DMS153 treated with DMSO at 0.1 percent for 48 hours (cell line): ENCODE measurements at regions not wholly inside any gene's neighbourhood (a gene's known extent, or its start where the extent isn't known, plus 50 kb on each side); places are given as distances from the start of the nearest gene placed in this dataset.
"Not testable (repeated sequence)": the region's sequence is repeated elsewhere in the genome, so short reads cannot be mapped to it uniquely, and the experiment has no call there.

Experiments used
- DNase-seq: peaks from one replicate; lab custom pipeline; 2025; ENCODE audit not compliant: unreplicated experiment; lab: John Stamatoyannopoulos, UW

DNA sequence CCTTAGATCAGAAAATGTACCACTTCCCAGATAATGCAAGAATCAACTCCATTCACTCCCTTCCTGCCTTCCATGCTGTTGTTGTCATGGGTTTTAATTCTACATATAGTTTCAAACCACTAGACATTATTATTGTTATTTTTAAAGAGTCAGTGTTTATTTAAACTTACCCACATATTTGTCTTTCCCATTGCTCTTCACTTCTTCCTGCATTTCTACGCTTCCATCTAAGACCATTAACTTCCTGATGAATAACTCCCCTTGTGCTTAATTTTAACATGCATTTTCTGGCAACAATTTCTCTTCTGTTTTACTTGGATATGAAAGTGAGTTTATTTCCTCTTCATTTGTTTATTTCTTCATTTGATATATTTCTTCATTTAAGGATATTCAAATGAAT, 127.1 kb upstream of the FHIT start:
- DNase-seq, result no peak

DNA sequence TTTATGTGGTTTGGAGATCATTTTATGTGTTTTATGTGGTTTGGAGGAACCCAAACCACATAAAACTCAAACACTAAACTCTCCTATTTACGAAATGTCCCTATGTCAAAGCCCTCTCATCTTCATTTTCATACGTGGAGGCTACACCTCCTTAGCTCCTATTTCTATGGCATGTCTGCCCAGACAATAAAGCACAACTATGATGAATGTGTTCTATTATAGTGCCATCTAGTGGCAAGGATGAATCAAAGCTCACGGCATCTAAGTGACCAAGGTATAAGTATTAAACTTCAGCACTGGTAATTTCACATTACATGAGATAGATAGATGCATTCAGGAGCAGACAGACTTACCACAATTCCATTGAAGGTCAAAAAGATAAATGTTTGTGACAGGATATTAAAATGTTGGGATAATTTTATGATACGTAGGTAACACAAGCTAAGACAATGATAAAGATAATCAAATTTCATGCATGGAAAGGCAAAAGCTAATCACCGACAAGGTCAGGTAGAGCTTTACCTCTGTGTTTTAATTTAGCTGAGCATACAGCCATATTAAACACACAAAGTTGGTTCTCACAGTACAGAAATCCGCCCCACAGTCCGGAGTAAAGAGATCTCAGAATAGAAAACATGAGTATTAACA, 130.6 kb upstream of the FHIT start:
- DNase-seq, result no peak

DNA sequence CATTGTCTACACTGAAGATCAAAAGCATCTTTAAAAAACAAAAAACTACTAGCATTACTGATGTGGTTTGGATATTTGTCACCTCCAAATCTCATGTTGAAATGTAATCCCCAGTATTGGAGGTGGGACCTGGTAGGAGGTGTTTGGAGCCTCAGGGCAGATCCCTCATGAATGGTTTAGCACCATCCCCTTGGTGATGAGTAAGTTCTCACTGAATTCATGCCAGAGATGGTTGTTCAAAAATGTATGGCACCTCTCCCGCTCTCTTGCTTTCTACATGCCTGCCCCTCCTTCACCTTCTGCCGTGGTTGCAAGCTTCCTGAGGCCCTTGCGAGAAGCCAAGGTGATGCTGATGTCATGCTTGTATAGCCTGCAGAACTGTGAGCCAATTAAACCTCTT, 136.6 kb upstream of the FHIT start:
- no peak for DNase-seq

DNA sequence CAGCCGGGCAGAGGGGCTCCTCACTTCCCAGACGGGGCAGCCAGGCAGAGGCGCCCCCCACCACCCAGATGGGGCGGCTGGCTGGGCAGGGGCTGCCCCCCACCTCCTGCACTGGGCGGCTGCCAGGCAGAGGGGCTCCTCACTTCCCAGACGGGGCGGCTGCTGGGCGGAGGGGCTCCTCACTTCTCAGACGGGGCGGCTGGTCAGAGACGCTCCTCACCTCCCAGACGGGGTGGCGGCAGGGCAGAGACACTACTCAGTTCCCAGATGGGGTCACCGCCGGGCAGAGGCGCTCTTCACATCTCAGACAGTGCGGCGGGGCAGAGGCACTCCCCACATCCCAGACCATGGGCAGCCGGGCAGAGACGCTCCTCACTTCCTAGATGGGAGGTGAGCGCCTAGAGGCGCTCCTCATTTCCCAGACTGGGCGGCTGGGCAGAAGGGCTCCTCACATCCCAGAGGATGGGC, 142.3 kb upstream of the FHIT start:
- not testable (repeated sequence) for DNase-seq

- no peak for DNase-seq
These were observed 150.1 kb upstream of the FHIT start for GRCh38 chr3:61401359-61401758.

- no peak for DNase-seq
These were observed 154.0 kb upstream of the PTPRG start for GRCh38 chr3:61407397-61407796.

GRCh38 chr3:61409638-61410037, 151.7 kb upstream of the PTPRG start:
- no peak for DNase-seq

DNA sequence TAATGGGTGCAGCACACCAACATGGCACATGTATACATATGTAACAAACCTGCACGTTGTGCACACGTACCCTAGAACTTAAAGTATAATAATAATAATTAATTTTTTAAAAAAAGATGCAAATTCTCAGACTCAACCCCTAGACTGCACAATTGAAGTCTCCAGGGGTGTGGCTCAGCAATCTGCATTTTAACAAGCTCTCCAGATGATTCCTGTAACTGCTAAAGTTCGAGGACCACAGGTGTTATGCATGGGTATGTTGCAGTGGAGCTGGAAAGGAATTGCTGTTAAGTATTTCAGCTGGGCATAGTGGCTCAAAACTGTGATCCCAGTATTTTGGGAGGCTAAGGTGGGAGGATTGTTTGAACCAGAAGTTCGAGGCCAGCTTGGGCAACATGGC, 151.0 kb upstream of the PTPRG start:
- DNase-seq, result not testable (repeated sequence)

- DNase-seq, result no peak
These were observed 150.2 kb upstream of the PTPRG start for GRCh38 chr3:61411009-61411662.

- DNase-seq, result no peak
These were observed 146.9 kb upstream of the PTPRG start for GRCh38 chr3:61414456-61414855.

DNA sequence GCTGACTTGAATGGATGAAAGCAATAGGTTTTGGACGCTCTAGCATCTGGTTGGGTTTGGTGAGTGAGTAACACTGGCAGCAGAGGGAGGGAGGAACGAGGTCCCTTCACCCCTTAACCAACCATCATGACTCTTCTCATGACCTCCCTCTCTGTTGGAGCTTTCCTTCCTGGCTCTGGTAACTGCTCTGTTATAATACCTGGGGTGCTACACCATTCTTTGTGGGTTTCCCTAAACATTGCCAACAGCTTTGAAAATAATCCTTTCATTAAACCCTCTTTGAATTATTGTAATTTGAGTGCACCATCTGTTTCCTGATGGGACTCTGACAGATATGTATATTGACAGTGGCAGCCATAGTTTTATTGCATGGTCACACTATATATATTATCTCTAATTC, 146.2 kb upstream of the PTPRG start:
- no peak for DNase-seq

DNA sequence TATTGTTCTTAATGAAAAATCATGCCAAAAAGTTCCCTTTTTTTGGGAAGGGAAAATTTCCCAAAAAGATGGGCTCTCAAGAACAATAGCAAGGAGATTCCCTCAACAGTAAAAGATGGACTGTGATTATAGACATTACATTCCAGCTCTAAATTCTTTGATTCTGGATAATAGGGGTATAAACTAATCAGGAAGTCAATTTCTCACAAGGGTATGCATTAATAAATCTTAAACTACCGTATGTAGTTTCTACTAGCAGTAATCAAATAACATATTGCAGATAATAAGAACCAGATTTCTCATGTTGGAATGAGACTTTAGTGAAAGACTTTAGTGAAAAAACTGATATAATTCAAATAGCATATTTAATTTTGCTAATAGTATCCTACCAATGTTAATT, 144.8 kb upstream of the PTPRG start:
- no peak for DNase-seq

DNA sequence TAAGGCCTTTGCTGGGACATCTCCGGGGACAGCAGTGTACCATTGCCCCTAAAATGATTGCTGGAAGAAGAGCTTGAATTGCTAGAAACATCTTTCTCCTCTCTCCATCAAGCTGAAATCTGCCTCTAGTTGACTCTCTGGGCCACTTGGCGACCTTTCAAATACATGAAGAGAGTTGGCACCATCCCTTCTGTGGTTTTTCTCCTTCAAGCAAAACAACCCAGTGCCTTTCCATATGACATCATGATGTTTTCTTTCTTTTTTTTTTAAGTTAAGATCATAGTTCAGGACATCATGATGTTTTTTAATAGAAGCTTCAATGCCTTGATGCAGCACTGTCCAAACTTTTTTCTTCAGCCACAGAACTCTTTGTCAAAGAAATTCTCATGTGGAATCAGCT, 144.0 kb upstream of the PTPRG start:
- DNase-seq, result no peak

DNA sequence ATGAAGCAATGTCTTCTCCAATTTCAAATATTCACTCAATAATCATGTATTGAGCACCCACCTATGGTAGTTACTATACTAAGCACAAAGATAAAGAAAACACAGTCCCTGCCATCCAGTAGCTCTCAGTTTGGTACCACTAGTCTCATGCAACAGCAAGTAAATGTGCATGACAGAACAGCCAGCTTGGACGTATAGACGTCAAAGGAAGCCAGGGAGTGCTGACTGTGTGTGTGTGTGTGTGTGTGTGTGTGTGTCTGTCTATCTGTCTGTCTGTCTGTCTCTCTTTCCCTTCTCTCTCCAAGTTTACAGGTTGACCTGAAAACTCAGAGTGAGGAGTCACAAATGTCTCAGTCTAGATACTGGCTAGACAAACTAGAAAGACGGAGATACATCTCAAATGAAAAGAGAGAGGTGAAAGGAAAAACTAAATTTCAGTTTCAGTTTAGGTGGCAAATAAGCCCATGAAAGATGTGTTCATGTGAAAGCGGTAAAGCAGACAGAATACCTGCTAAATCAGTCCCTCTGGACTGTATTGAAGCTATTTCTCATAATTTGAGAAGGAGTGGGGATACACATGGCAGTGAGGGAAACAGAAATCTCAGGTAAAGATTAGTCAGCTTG, 141.1 kb upstream of the PTPRG start:
- no peak for DNase-seq

DNA sequence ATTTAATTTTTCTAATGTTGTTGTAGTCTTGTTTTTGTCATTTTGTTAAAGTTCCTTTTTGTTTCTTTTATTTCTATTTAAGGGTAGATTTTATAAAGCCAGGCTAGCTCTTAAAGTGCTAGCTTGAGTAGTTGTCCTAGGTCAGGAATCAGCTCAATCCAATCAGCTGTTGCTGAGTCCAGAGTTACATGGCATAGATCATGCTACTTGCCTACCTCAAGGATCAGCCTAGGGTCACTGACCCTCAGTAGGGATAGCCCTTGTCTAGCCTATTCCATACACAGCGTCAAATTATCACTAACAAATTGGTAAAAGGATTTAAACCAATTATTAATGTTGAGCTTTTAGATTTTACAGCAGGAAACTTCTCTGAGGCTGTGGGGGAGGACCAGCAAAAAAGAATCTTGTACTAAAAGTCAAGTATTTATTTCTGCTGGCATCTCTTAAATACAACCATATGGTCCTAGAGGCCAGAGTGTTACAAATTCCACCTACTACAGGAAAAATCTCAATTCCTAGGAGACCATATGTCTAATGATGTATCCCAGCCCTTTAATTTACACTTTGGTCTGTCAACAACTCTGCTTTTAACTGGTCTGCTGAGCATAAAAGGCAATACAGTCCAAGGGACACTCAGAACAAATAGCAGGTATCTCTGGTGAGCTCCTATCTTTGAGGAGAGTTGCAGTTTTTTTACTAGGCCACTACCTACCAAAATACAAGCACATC, 138.3 kb upstream of the PTPRG start:
- no peak for DNase-seq

GRCh38 chr3:61425356-61425755, 136.0 kb upstream of the PTPRG start:
- no peak for DNase-seq

DNA sequence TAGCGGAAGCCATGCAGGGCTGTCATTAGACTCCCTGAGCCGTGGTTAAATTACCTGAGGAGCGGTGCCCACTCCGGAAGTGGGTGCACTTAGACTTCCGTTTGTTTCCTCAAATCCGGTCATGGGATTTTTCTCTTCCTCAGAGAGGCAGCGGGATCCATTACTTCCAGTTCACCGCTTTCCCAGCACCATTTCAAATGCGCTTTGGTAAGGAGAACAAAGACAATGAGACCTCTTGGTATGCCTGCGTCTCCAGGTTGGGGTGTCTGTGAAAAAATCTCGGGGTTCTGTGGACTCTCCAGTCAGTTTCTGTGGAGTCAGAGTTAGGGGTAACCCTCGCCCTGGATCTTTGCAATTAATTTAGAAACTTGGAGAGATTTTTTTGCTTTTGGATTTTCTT, 132.3 kb upstream of the PTPRG start:
- DNase-seq, result no peak

DNA sequence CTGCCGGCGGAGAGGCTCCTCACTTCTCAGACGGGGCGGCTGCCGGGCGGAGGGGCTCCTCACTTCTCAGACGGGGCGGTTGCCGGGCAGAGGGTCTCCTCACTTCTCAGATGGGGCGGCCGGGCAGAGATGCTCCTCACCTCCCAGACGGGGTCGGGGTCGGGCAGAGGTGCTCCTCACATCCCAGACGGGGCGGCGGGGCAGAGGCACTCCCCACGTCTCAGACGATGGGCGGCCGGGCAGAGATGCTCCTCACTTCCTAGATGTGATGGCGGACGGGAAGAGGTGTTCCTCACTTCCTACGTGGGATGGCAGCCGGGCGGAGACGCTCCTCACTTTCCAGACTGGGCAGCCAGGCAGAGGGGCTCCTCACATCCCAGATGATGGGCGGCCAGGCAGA, 126.5 kb upstream of the PTPRG start:
- not testable (repeated sequence) for DNase-seq

DNA sequence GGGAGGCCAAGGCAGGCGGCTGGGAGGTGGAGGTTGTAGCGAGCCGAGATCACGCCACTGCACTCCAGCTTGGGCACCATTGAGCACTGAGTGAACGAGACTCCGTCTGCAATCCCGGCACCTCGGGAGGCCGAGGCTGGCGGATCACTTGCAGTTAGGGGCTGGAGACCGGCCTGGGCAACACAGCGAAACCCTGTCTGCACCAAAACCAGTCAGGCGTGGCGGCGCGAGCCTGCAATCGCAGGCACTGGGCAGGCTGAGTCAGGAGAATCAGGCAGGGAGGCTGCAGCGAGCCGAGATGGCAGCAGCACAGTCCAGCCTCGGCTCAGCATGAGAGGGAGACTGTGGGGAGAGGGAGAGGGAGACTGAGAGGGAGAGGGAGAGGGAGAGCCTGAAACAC, 126.0 kb upstream of the PTPRG start:
- DNase-seq, result not testable (repeated sequence)

DNA sequence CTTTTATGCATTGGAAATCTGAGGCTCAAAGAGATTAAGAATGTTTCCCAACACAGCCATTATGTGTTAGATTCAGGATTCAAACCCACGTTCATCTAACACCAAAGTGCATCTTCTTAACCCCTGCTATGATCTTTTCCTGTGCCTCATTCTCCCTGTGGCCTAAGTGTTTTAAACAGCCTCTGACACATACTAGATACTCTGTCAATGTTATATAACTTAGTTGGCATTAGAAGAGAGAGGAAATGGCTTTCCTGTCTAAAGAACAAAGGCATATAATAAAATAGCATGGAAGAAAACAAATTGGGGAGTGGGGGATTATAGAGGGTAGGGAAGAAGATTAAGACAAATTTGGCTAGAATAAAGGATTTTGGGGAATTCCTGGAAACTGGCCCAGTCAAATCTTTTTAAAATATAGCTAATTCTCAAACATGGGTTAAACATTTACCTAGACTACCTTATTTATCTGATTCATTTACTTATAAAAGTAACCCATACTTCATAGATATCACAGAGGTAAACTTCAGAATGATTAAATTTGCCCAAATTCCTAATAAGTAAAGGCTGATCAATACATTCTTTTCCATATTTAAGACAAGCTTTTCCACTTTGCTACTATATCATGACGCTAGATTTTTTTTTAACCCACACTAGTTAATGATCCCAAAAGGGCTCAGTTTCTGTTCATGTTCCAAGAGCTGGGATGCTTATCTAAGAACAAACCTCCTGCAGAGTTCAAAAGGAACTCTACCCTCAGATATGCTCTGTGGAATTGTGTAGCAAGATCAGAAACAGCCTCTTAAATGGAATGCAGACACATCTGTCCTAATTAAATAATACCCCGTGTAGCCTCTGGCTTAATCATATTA, 122.9 kb upstream of the PTPRG start:
- no peak for DNase-seq

DNA sequence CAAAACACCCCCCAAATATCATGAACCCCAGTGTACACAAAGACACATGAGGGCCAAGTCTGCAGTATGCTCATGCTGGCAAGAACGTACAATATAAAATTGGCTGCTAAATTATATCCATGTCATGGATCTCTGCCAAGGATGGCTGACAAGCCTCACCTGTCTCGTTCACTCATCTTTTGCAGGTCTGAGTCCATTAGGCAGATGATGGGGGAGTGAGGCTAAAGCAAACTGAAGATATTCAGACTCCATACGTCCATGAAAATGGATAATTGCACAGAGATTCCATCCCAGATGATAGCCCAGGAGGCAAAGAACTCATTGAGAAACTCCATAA, 122.3 kb upstream of the PTPRG start:
- no peak for DNase-seq
